K562 (cell line): ENCODE measurements at regions not wholly inside any gene's neighbourhood (a gene's known extent, or its start where the extent isn't known, plus 50 kb on each side); places are given as distances from the start of the nearest gene placed in this dataset.

ENCODE experiments used
- ATAC-seq: fragments of 200-7000 bp; cut with Tn5 transposase; 3 replicates; pipeline ENCODE4 v1.9.1; 2020; ENCODE audit warnings: moderate library complexity
- BruUV-seq: library from RNA; stranded (reverse); fragments of 400-500 nt; replicated peaks from 2 replicates; lab custom pipeline; 2021; lab: Mats Ljungman, UMichigan
- CTCF ChIA-PET: fragments of 300-600 bp; formaldehyde crosslinking; extraction: SDS; loops from one replicate; lab custom pipeline; 2021; ENCODE audit warnings: low intra/inter-chr PET ratio; lab: Yijun Ruan, JAX
- POLR2A ChIA-PET: fragments of 300-600, 350-650 bp; sonication (Branson Sonifier 250); formaldehyde crosslinking; extraction: SDS; loops from one replicate; lab custom pipeline; 2021; ENCODE audit warnings: antibody characterized with exemption, inconsistent platforms; lab: Yijun Ruan, JAX
- DNase-seq, 4 experiments: peaks; one replicate each; pipeline versions ENCODE4 v3.0.0 to v3.0.0-alpha.2; 2011 to 2018; ENCODE audit warnings: low spot score in 3 of 4, mixed read lengths in 3 of 4; ENCODE audit errors: extremely low read depth in 1 of 4
- FAIRE-seq: peaks from 2 replicates; lab custom pipeline; 2011; peaks lifted over from hg19 to GRCh38; lab: Jason Lieb, UNC
- H2AFZ ChIP-seq: 2 replicates; pipeline ENCODE4 v1.6.0; 2011; ENCODE audit warnings: low read depth, low read length, control low read depth, inconsistent platforms
- H3K27ac ChIP-seq: fragments of 200-600 bp; 3 replicates; pipeline ENCODE4 v1.8.0; 2011; ENCODE audit warnings: low read depth, mild to moderate bottlenecking, control low read depth, inconsistent platforms, low read length, moderate library complexity, mixed read lengths; ENCODE audit errors: extremely low read depth
- H3K27me3 ChIP-seq, 2 experiments: fragments of 300-600 bp in 1 of 2; 2 replicates in 1 of 2; 3 replicates in 1 of 2; pipeline versions ENCODE4 v1.6.0 to v1.8.0; 2011; ENCODE audit warnings: inconsistent platforms in 2 of 2, low read length in 2 of 2, mild to moderate bottlenecking in 1 of 2, mixed read lengths in 1 of 2, moderate library complexity in 1 of 2; ENCODE audit not compliant: control insufficient read depth in 2 of 2, insufficient read depth in 2 of 2
- H3K36me3 ChIP-seq: fragments of 300-600 bp; 3 replicates; pipeline ENCODE4 v1.8.0; 2011; ENCODE audit warnings: mild to moderate bottlenecking, low read length, inconsistent platforms; ENCODE audit not compliant: control insufficient read depth, insufficient read depth
- H3K4me1 ChIP-seq, 2 experiments: fragments of 200-600 bp in 1 of 2; replicated peaks in 1 of 2; 2 replicates in 1 of 2; 3 replicates in 1 of 2; pipeline versions ENCODE4 v1.5.1 to v1.8.0; 2011; ENCODE audit warnings: inconsistent platforms in 2 of 2, low read length in 2 of 2, mild to moderate bottlenecking in 1 of 2, mixed read lengths in 1 of 2, moderate library complexity in 1 of 2; ENCODE audit not compliant: control insufficient read depth in 2 of 2, insufficient read depth in 2 of 2
- H3K4me2 ChIP-seq: 2 replicates; pipeline ENCODE4 v1.6.1; 2011; ENCODE audit warnings: low read length, control low read depth, inconsistent platforms, mixed read lengths; ENCODE audit not compliant: insufficient read depth
- H3K4me3 ChIP-seq: fragments of 200-600 bp; sonication (generic), shearing (Covaris generic); 2 replicates; pipeline ENCODE4 v1.5.1; 2016; ENCODE audit warnings: control low read depth, inconsistent platforms
- H3K79me2 ChIP-seq: fragments of 200-600 bp; 3 replicates; pipeline ENCODE4 v1.8.0; 2011; ENCODE audit warnings: low read length, inconsistent platforms; ENCODE audit not compliant: control insufficient read depth, insufficient read depth
- H3K9ac ChIP-seq, 2 experiments: 2 replicates each; pipeline versions ENCODE4 v1.6.0 to v1.6.1; 2011; ENCODE audit warnings: low read depth in 2 of 2, low read length in 2 of 2, control low read depth in 1 of 2, inconsistent platforms in 1 of 2, mild to moderate bottlenecking in 1 of 2, mixed read lengths in 1 of 2; ENCODE audit not compliant: insufficient read depth in 1 of 2
- H3K9me1 ChIP-seq: one replicate; pipeline ENCODE4 v1.6.0; 2011; ENCODE audit warnings: inconsistent platforms, mild to moderate bottlenecking, low read length, moderate library complexity; ENCODE audit not compliant: control insufficient read depth, insufficient read depth
- H3K9me3 ChIP-seq: replicated peaks from 2 replicates; pipeline ENCODE4 v1.5.1; 2011; ENCODE audit warnings: low read depth, low read length, inconsistent platforms; ENCODE audit not compliant: control insufficient read depth, insufficient read depth
- H4K20me1 ChIP-seq: replicated peaks from 2 replicates; pipeline ENCODE4 v1.6.1; 2011; ENCODE audit warnings: low read length, inconsistent platforms, mixed read lengths; ENCODE audit not compliant: control insufficient read depth, insufficient read depth
- JUN ChIP-seq, 2 experiments: sonication (generic) in 1 of 2; formaldehyde crosslinking in 1 of 2; IDR thresholded peaks; 2 replicates each; pipeline versions ENCODE4 v1.6.1 to v1.8.0; 2012 to 2022; ENCODE audit warnings: borderline replicate concordance in 2 of 2, mild to moderate bottlenecking in 2 of 2, improper control_type of control experiment in 1 of 2, low read depth in 1 of 2, low read length in 1 of 2, missing genetic modification reagents in 1 of 2
- NCOA6 ChIP-seq: fragments of 450-650 bp; IDR thresholded peaks from 2 replicates; pipeline ENCODE4 v1.6.1; 2017; ENCODE audit warnings: mild to moderate bottlenecking
- PPARD ChIP-seq: fragments of 250-450 bp; sonication (Bioruptor Pico); IDR thresholded peaks from 2 replicates; pipeline ENCODE4 v1.8.0; 2022; ENCODE audit warnings: inconsistent platforms, mild to moderate bottlenecking, moderate library complexity
- ZNF165 ChIP-seq: fragments of 250-450 bp; sonication (Bioruptor Pico); IDR thresholded peaks from 2 replicates; pipeline ENCODE4 v1.4.0; 2020; ENCODE audit warnings: borderline replicate concordance
- ZNF23 ChIP-seq: fragments of 250-450 bp; sonication (Bioruptor Pico); IDR thresholded peaks from 2 replicates; pipeline ENCODE4 v1.4.0; 2020; ENCODE audit warnings: mild to moderate bottlenecking
- ZNF318 ChIP-seq, 2 experiments: fragments of 450-650 bp; IDR thresholded peaks; 2 replicates each; pipeline ENCODE4 v1.6.1; 2016; ENCODE audit warnings: mild to moderate bottlenecking in 2 of 2, borderline replicate concordance in 1 of 2, low read depth in 1 of 2, moderate library complexity in 1 of 2
- WGBS: fragments of 100-300 bp; shearing (Covaris generic); methylation state at CpG from one replicate; pipeline ENCODE4 v1.1.6; 2016; ENCODE audit warnings: low coverage, mixed read lengths; ENCODE audit not compliant: insufficient coverage; ENCODE audit errors: missing lambda C conversion rate; 5-methylcytosine and 5-hydroxymethylcytosine counted together
- in situ Hi-C: fragments of 300-500 bp; cut with MboI; formaldehyde crosslinking; loops from 4 replicates; pipeline ENCODE4 v1.15.0; 2018; ENCODE audit warnings: inconsistent platforms, mixed read lengths
- intact Hi-C: fragments of 100-400 bp; cut with micrococcal nuclease; formaldehyde crosslinking; loops from 2 replicates; pipeline ENCODE4 v1.14.2; 2022

GRCh38 chr2:103010751-103011150 is 248.9 kb downstream of the TMEM182 start:
- no peaks in the 10 kb centered on the region for H3K9me1 ChIP-seq
- no peaks in the 10 kb centered on the region for H3K79me2 ChIP-seq
- intact Hi-C loops, result no loop called here
- H3K27me3 ChIP-seq, result peaks cover 0 to 2% of the 10 kb centered on the region in 2 experiments; a peak in 1 of 5 replicates
- no peak overlapping the region for H3K4me2 ChIP-seq
- no peak overlapping the region for H3K4me3 ChIP-seq
- CTCF ChIA-PET, result no interaction called here
- POLR2A ChIA-PET, result no interaction called here
- in situ Hi-C loops, result no loop called here
- WGBS, result 3% methylated on average over 10 of the region's 10 CpGs
- no peak overlapping the region for H3K9ac ChIP-seq
- TF ChIP-seq PPARD (no peak), NCOA6 (no peak), ZNF318 (IDR thresholded peaks at IDR 0.05; ENCODE audit: borderline replicate concordance in 1 of 2, low read depth in 1 of 2) (no peak), ZNF23 (CRISPR knock-in tag) (no peak), JUN (IDR thresholded peaks at IDR 0.05; ENCODE audit: borderline replicate concordance, low read depth, low read length) (no peak), JUN (CRISPR knock-in tag; IDR thresholded peaks at IDR 0.05; ENCODE audit: borderline replicate concordance) (no peak), ZNF165 (no peak)
- H3K4me1 ChIP-seq, result no peaks in the 10 kb centered on the region
- no peaks in the 10 kb centered on the region for H4K20me1 ChIP-seq
- H3K27ac ChIP-seq, result no peak overlapping the region
- DNase-seq (no peak), FAIRE-seq (no peak), ATAC-seq (no peak)
- no peaks in the 10 kb centered on the region for H3K36me3 ChIP-seq
- H2AFZ ChIP-seq, result no peak overlapping the region
- H3K9me3 ChIP-seq, result no peaks in the 10 kb centered on the region
- no TSS peak for BruUV-seq
